BLaER1 (cell line): ENCODE measurements at regions not wholly inside any gene's neighbourhood (a gene's known extent, or its start where the extent isn't known, plus 50 kb on each side); places are given as distances from the start of the nearest gene placed in this dataset.

Experiments
- H3K27ac ChIP-seq: shearing (Covaris generic); formaldehyde crosslinking; 2 replicates; pipeline ENCODE4 v1.8.1; 2022
- H3K27me3 ChIP-seq: shearing (Covaris generic); formaldehyde crosslinking; 2 replicates; pipeline ENCODE4 v1.8.1; 2022
- H3K36me3 ChIP-seq: shearing (Covaris generic); formaldehyde crosslinking; 2 replicates; pipeline ENCODE4 v1.8.1; 2022
- H3K4me1 ChIP-seq: shearing (Covaris generic); formaldehyde crosslinking; 2 replicates; pipeline ENCODE4 v1.8.1; 2022
- H3K4me2 ChIP-seq: shearing (Covaris generic); formaldehyde crosslinking; 2 replicates; pipeline ENCODE4 v1.8.1; 2022
- H3K4me3 ChIP-seq: shearing (Covaris generic); formaldehyde crosslinking; 2 replicates; pipeline ENCODE4 v1.8.1; 2022
- H3K9ac ChIP-seq: shearing (Covaris generic); formaldehyde crosslinking; 2 replicates; pipeline ENCODE4 v1.8.1; 2022
- H3K9me3 ChIP-seq: shearing (Covaris generic); formaldehyde crosslinking; 2 replicates; pipeline ENCODE4 v1.8.1; 2022
- H4K20me1 ChIP-seq: shearing (Covaris generic); formaldehyde crosslinking; 2 replicates; pipeline ENCODE4 v1.8.1; 2022
- Cebpa-rat ChIP-seq: shearing (Covaris generic); IDR thresholded peaks from 2 replicates; pipeline ENCODE4 v1.8.1; 2022

- no peak for TF ChIP-seq Cebpa-rat
- Histone ChIP-seq H3K4me2 (no peak overlapping the region), H3K36me3 (no peaks in the 10 kb centered on the region), H4K20me1 (no peaks in the 10 kb centered on the region), H3K27ac (no peak overlapping the region), H3K27me3 (no peaks in the 10 kb centered on the region), H3K9me3 (no peaks in the 10 kb centered on the region), H3K9ac (no peak overlapping the region), H3K4me3 (no peak overlapping the region), H3K4me1 (no peaks in the 10 kb centered on the region)
Measured at GRCh38 chr4:28966982-28967381, 1753.2 kb upstream of the PCDH7 start.

GRCh38 chr4:28973587-28974350 is 1746.4 kb upstream of the PCDH7 start:
- no peak for TF ChIP-seq Cebpa-rat
- H3K27ac ChIP-seq: no peak overlapping the region
- no peaks in the 10 kb centered on the region for H3K27me3 ChIP-seq
- H3K9me3 ChIP-seq: no peaks in the 10 kb centered on the region
- H3K36me3 ChIP-seq: no peaks in the 10 kb centered on the region
- no peak overlapping the region for H3K4me3 ChIP-seq
- H3K4me1 ChIP-seq: no peaks in the 10 kb centered on the region
- H3K4me2 ChIP-seq: no peak overlapping the region
- no peaks in the 10 kb centered on the region for H4K20me1 ChIP-seq
- H3K9ac ChIP-seq: no peak overlapping the region

GRCh38 chr4:28976369-28976768 is 1743.8 kb upstream of the PCDH7 start:
- no peak for TF ChIP-seq Cebpa-rat
- H4K20me1 ChIP-seq: no peaks in the 10 kb centered on the region
- no peak overlapping the region for H3K9ac ChIP-seq
- no peaks in the 10 kb centered on the region for H3K4me1 ChIP-seq
- H3K27ac ChIP-seq: no peak overlapping the region
- H3K9me3 ChIP-seq: no peaks in the 10 kb centered on the region
- H3K4me2 ChIP-seq: no peak overlapping the region
- H3K36me3 ChIP-seq: no peaks in the 10 kb centered on the region
- H3K4me3 ChIP-seq: no peak overlapping the region
- no peaks in the 10 kb centered on the region for H3K27me3 ChIP-seq

- Histone ChIP-seq H3K4me2 (no peak overlapping the region), H4K20me1 (no peaks in the 10 kb centered on the region), H3K27ac (no peak overlapping the region), H3K9ac (no peak overlapping the region), H3K9me3 (no peaks in the 10 kb centered on the region), H3K4me3 (no peak overlapping the region), H3K4me1 (no peaks in the 10 kb centered on the region), H3K27me3 (no peaks in the 10 kb centered on the region), H3K36me3 (no peaks in the 10 kb centered on the region)
- no peak for TF ChIP-seq Cebpa-rat
Measured at GRCh38 chr4:29002151-29002550, 1718.0 kb upstream of the PCDH7 start.

- Histone ChIP-seq H3K27me3 (no peaks in the 10 kb centered on the region), H4K20me1 (no peaks in the 10 kb centered on the region), H3K9ac (no peak overlapping the region), H3K4me1 (no peaks in the 10 kb centered on the region), H3K36me3 (no peaks in the 10 kb centered on the region), H3K27ac (no peak overlapping the region), H3K4me3 (no peak overlapping the region), H3K4me2 (no peak overlapping the region), H3K9me3 (no peaks in the 10 kb centered on the region)
- no peak for TF ChIP-seq Cebpa-rat
Measured at GRCh38 chr4:29005838-29006237, 1714.3 kb upstream of the PCDH7 start.

GRCh38 chr4:29009908-29010307 is 1710.3 kb upstream of the PCDH7 start:
- H3K4me1 ChIP-seq: no peaks in the 10 kb centered on the region
- no peak overlapping the region for H3K27ac ChIP-seq
- H3K4me2 ChIP-seq: no peak overlapping the region
- no peak overlapping the region for H3K9ac ChIP-seq
- TF ChIP-seq Cebpa-rat: no peak
- H4K20me1 ChIP-seq: no peaks in the 10 kb centered on the region
- H3K27me3 ChIP-seq: no peaks in the 10 kb centered on the region
- no peak overlapping the region for H3K4me3 ChIP-seq
- H3K36me3 ChIP-seq: no peaks in the 10 kb centered on the region
- H3K9me3 ChIP-seq: peaks cover 4% of the 10 kb centered on the region; the same call in 1 of the 2 replicates

GRCh38 chr4:29013341-29013740 is 1706.8 kb upstream of the PCDH7 start:
- H3K36me3 ChIP-seq: no peaks in the 10 kb centered on the region
- H3K9ac ChIP-seq: no peak overlapping the region
- no peaks in the 10 kb centered on the region for H3K27me3 ChIP-seq
- no peak for TF ChIP-seq Cebpa-rat
- H3K4me1 ChIP-seq: no peaks in the 10 kb centered on the region
- no peaks in the 10 kb centered on the region for H4K20me1 ChIP-seq
- H3K9me3 ChIP-seq: peaks cover 4% of the 10 kb centered on the region; the same call in 1 of the 2 replicates
- H3K4me2 ChIP-seq: no peak overlapping the region
- H3K27ac ChIP-seq: no peak overlapping the region
- no peak overlapping the region for H3K4me3 ChIP-seq

GRCh38 chr4:29014555-29014954 is 1705.6 kb upstream of the PCDH7 start:
- Histone ChIP-seq H3K27me3 (no peaks in the 10 kb centered on the region), H3K27ac (no peak overlapping the region), H3K4me2 (no peak overlapping the region), H3K9ac (no peak overlapping the region), H3K4me3 (no peak overlapping the region), H3K9me3 (peaks cover 4% of the 10 kb centered on the region; the same call in 1 of the 2 replicates), H3K4me1 (no peaks in the 10 kb centered on the region), H3K36me3 (no peaks in the 10 kb centered on the region), H4K20me1 (no peaks in the 10 kb centered on the region)
- TF ChIP-seq Cebpa-rat: no peak

GRCh38 chr4:29033703-29034102 is 1686.5 kb upstream of the PCDH7 start:
- Histone ChIP-seq H3K27ac (no peak overlapping the region), H3K36me3 (no peaks in the 10 kb centered on the region), H3K9ac (no peak overlapping the region)

GRCh38 chr4:29037501-29037900 is 1682.7 kb upstream of the PCDH7 start:
- no peak for TF ChIP-seq Cebpa-rat
- no peaks in the 10 kb centered on the region for H3K36me3 ChIP-seq
- H3K4me2 ChIP-seq: no peak overlapping the region
- H3K27ac ChIP-seq: no peak overlapping the region
- H3K4me3 ChIP-seq: no peak overlapping the region
- no peaks in the 10 kb centered on the region for H3K27me3 ChIP-seq
- H3K9me3 ChIP-seq: no peaks in the 10 kb centered on the region
- H3K9ac ChIP-seq: no peak overlapping the region
- H4K20me1 ChIP-seq: no peaks in the 10 kb centered on the region
- no peaks in the 10 kb centered on the region for H3K4me1 ChIP-seq

More at GRCh38 chr4:29033703-29034102, 1686.5 kb upstream of the PCDH7 start:
- no peak overlapping the region for H3K4me2 ChIP-seq
- no peak for TF ChIP-seq Cebpa-rat
- no peaks in the 10 kb centered on the region for H3K4me1 ChIP-seq
- H3K4me3 ChIP-seq: no peak overlapping the region
- no peaks in the 10 kb centered on the region for H4K20me1 ChIP-seq
- no peaks in the 10 kb centered on the region for H3K27me3 ChIP-seq
- H3K9me3 ChIP-seq: no peaks in the 10 kb centered on the region

GRCh38 chr4:29043411-29043810 is 1676.8 kb upstream of the PCDH7 start:
- Histone ChIP-seq H3K27ac (no peak overlapping the region), H3K4me1 (no peaks in the 10 kb centered on the region), H3K9ac (no peak overlapping the region), H3K4me2 (no peak overlapping the region), H3K4me3 (no peak overlapping the region), H4K20me1 (no peaks in the 10 kb centered on the region), H3K36me3 (no peaks in the 10 kb centered on the region), H3K27me3 (no peaks in the 10 kb centered on the region), H3K9me3 (peaks cover 8% of the 10 kb centered on the region; the same call in 1 of the 2 replicates)
- no peak for TF ChIP-seq Cebpa-rat
